H1 (cell line): ENCODE measurements at regions not wholly inside any gene's neighbourhood (a gene's known extent, or its start where the extent isn't known, plus 50 kb on each side); places are given as distances from the start of the nearest gene placed in this dataset.

Experiments
- CTCF ChIP-seq, 3 experiments: IDR thresholded peaks; 1 replicate in 2 of 3; 2 replicates in 1 of 3; pipeline versions ENCODE4 v1.5.1 to v1.6.1; 2011; ENCODE audit warnings: low read length in 3 of 3, mild to moderate bottlenecking in 3 of 3, inconsistent platforms in 2 of 3, low read depth in 1 of 3, moderate library complexity in 1 of 3; ENCODE audit not compliant: insufficient read depth in 1 of 3; ENCODE audit errors: control extremely low read depth in 1 of 3
- YY1 ChIP-seq: IDR thresholded peaks from 2 replicates; pipeline ENCODE4 v1.6.1; 2011; ENCODE audit warnings: low read depth, mild to moderate bottlenecking, low read length

GRCh38 chr4:96390404-96390803, 550.5 kb downstream of the PDHA2 start:
- no peak for TF ChIP-seq CTCF (IDR thresholded peaks at IDR 0.05; ENCODE audit: control extremely low read depth in 1 of 3, insufficient read depth in 1 of 3, low read depth in 1 of 3, low read length in 3 of 3)
- TF ChIP-seq YY1 = no peak
